Activated CD4-positive, alpha-beta T cell treated with anti-CD3 and anti-CD28 coated beads, Interleukin-2, amount 10 ng/mL, durations not matched to agents 24 days and 14 days (primary cell): ENCODE measurements at regions not wholly inside any gene's neighbourhood (a gene's known extent, or its start where the extent isn't known, plus 50 kb on each side); places are given as distances from the start of the nearest gene placed in this dataset.

ENCODE experiments used
- DNase-seq: peaks from one replicate; pipeline ENCODE4 v3.0.0; 2022
- H3K27ac Mint-ChIP-seq: one replicate; pipeline ENCODE4 v1.8.0; 2022; ENCODE audit warnings: mild to moderate bottlenecking, mixed read lengths
- H3K27me3 Mint-ChIP-seq: one replicate; pipeline ENCODE4 v1.8.0; 2022; ENCODE audit warnings: mixed read lengths
- H3K36me3 Mint-ChIP-seq: one replicate; pipeline ENCODE4 v1.8.0; 2022; ENCODE audit warnings: low read depth, mild to moderate bottlenecking, mixed read lengths
- H3K4me1 Mint-ChIP-seq: one replicate; pipeline ENCODE4 v1.8.0; 2021; ENCODE audit warnings: mixed read lengths
- H3K4me3 Mint-ChIP-seq: one replicate; pipeline ENCODE4 v1.8.0; 2022; ENCODE audit warnings: mild to moderate bottlenecking, moderate library complexity, mixed read lengths
- H3K9me3 Mint-ChIP-seq: one replicate; pipeline ENCODE4 v1.8.0; 2021; ENCODE audit warnings: mixed read lengths
- intact Hi-C: fragments of 100-400 bp; cut with micrococcal nuclease; formaldehyde crosslinking; loops from one replicate; pipeline ENCODE4 v1.15.1; 2023

DNA sequence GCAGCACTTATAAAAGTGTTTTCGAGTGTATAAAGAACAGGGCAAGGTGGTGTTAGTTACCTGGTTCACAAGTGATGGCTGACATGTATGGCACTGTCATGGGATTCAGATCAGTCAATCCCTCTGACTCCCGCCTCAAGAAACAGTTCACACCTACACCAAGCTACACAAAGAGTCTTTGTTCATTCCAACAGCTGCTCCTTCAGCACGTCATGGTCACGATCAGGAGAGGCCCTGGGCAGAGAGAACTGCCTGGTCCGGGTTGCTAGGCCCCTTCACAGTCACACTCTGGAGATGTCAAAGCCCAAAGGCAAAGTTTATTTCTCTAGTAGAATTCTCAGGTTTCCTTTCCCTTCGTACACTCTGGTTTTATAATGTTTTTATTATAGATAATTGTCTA is 426.7 kb downstream of the ZSWIM6 start:
- H3K27ac Mint-ChIP-seq, result no peak overlapping the region
- H3K27me3 Mint-ChIP-seq, result no peaks in the 10 kb centered on the region
- no peaks in the 10 kb centered on the region for H3K9me3 Mint-ChIP-seq
- DNase-seq, result no peak
- intact Hi-C loops, result no loop called here
- no peak overlapping the region for H3K4me3 Mint-ChIP-seq
- no peaks in the 10 kb centered on the region for H3K36me3 Mint-ChIP-seq
- no peaks in the 10 kb centered on the region for H3K4me1 Mint-ChIP-seq

DNA sequence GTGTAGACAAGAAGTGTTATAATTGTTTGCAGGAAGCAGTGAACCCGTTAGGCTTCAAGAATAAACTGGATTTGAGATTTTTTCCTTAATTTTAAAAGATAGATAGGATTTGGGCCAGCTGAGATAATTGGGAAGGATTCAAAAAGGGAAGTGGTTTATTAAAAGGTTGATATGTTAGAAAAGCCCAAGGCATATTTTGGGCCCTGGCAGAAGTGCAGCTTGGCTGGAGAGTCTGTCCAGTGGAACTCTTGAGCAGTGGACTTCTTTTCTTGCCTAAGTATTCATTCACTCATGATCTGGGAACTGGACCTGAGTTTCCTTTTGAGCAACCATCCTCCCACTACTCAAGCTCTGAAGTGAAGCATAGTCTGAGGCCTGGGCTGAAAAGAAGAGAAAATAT is 433.4 kb downstream of the ZSWIM6 start:
- H3K27me3 Mint-ChIP-seq, result no peaks in the 10 kb centered on the region

DNA sequence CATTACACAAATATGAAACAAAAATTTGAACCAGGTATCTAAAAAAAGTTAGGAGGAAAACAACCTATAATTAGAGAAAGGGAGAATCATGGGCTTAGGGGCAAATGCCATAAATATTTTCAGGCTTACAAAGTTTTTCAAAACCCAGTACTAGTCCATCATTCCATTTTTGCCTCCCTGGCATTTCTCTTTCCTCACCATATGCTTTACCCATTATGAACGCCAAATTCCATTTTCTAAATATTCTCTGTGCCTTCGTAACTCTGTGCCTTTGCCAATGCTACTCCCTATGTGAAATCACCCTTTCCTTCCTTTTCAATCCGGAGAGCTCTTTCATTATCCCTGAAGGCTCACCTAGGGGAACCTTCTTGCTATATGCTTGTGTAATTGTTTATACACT is 434.1 kb downstream of the ZSWIM6 start:
- DNase-seq, result no peak
- Mint-ChIP-seq H3K9me3 (no peaks in the 10 kb centered on the region), H3K27me3 (no peaks in the 10 kb centered on the region), H3K4me3 (no peak overlapping the region), H3K4me1 (no peaks in the 10 kb centered on the region), H3K27ac (no peak overlapping the region), H3K36me3 (no peaks in the 10 kb centered on the region)
- intact Hi-C loops, result no loop called here

More for the DNA sequence above, 433.4 kb downstream of the ZSWIM6 start:
- no peak for DNase-seq
- no peaks in the 10 kb centered on the region for H3K36me3 Mint-ChIP-seq
- no peak overlapping the region for H3K27ac Mint-ChIP-seq
- intact Hi-C loops, result no loop called here
- H3K4me1 Mint-ChIP-seq, result no peaks in the 10 kb centered on the region
- no peaks in the 10 kb centered on the region for H3K9me3 Mint-ChIP-seq
- H3K4me3 Mint-ChIP-seq, result no peak overlapping the region

DNA sequence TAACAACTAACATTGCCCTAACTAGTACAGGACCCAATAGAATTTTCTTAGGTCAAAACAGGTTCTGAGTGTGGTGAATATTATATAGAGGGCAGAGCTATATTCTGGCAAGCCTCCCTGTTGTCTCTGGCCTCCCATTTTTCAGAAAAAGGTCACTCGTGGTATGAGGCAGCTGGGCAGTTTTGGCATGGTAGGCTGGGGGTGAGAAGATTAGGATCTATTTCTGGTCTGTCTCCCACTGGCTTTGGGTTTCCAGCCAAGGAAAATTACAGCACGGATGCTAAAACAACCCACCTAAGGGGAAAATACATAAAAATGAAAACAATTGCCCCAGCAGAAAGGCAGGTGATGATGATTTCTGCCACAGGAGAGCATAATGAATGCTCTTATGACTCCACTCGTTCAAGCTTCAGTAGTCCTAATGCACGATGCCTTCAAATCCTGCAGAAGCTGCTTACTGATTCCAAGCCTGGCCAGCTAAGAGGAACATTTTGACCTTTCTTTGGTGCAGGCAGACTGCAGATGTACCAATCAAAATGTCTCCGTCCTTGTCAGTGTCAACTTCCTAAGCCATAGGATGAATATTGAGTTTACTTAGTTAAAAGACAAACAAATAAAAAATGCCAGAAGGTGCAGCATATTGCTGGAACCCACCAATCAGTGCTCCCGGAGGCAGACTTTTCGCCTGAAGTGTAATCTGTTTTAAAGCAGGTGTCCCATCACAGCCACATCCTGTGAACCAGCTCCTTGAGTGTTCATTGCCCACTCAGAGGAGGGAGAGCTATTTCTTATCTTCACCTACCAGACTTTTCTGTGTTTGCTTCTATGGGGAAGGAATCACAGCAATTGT is 435.4 kb downstream of the ZSWIM6 start:
- H3K27me3 Mint-ChIP-seq, result no peaks in the 10 kb centered on the region
- H3K36me3 Mint-ChIP-seq, result no peaks in the 10 kb centered on the region
- H3K9me3 Mint-ChIP-seq, result no peaks in the 10 kb centered on the region
- no peak overlapping the region for H3K4me3 Mint-ChIP-seq
- intact Hi-C loops, result no loop called here
- no peak overlapping the region for H3K27ac Mint-ChIP-seq
- DNase-seq, result no peak
- H3K4me1 Mint-ChIP-seq, result no peaks in the 10 kb centered on the region

DNA sequence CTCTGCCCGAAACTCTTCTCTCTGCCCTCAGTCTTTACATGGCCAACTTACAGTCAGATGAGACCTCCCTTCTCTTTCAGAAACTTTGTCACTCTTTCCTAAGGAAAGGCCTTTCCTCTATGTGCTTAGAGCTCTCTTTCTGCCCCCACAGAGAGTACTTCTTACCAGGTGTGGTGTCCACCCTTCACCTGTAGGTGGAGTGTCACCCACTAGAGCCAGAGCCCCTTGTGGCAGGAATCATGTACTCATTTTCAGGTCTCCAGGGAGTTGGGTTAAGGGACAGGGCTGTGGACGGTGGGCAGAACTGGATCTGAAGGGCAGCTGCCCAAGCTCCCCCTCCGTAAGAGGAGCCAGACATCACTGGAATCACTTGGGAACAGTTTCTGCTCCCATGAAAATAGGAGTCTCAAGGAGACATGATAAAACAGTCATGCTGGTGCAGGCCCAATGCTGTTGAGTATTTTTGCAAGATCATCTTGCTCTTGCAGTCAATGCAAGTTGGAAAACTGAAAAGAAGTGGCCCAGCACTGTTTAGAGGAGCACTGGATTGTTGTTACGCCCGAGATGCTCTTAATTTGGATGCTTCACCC is 436.7 kb downstream of the ZSWIM6 start:
- no peaks in the 10 kb centered on the region for H3K4me1 Mint-ChIP-seq
- no peaks in the 10 kb centered on the region for H3K9me3 Mint-ChIP-seq
- H3K4me3 Mint-ChIP-seq, result no peak overlapping the region
- H3K27me3 Mint-ChIP-seq, result no peaks in the 10 kb centered on the region
- intact Hi-C loops, result no loop called here
- DNase-seq, result no peak
- H3K36me3 Mint-ChIP-seq, result no peaks in the 10 kb centered on the region
- H3K27ac Mint-ChIP-seq, result no peak overlapping the region

DNA sequence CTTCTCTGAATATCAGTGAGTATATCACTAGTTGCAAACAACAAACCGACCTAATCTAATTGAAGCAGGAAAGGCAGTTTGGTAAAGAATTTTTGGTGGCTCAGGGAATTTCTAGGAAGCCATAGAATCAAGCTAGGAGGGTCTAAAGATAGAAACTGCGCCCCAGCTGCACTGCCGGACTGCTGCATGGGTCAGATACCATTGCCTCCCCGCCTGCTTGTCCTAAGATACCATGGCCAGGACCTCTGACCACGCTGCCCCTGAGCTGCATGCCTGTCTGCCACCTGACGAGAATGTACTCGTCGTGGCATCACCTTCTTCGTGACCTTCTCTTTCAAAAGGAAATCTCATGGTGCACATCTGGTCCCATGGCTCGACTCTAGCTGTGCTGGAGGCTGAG is 439.0 kb downstream of the ZSWIM6 start:
- no peak overlapping the region for H3K27ac Mint-ChIP-seq
- H3K36me3 Mint-ChIP-seq, result no peaks in the 10 kb centered on the region
- H3K4me3 Mint-ChIP-seq, result no peak overlapping the region
- intact Hi-C loops, result no loop called here
- DNase-seq, result no peak
- no peaks in the 10 kb centered on the region for H3K27me3 Mint-ChIP-seq
- no peaks in the 10 kb centered on the region for H3K4me1 Mint-ChIP-seq
- H3K9me3 Mint-ChIP-seq, result no peaks in the 10 kb centered on the region

DNA sequence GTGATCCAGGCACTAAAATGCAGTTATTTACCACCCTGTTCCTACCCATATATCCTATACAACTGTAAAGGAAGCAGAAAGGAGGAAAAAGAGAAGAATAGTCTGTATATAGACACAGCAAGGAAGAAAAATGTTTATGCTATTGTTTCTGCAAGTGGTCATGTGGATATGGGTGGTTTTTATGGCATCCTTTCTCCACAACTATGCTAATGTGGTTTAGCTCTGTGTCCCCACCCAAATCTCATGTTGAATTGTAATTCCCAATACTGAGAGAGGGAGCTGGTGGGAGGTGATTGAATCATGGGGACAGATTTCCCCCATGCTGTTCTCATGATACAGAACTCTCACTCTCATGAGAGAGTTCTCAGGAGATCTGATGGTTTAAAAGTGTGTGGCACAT is 439.8 kb downstream of the ZSWIM6 start:
- Mint-ChIP-seq H3K4me1 (no peaks in the 10 kb centered on the region), H3K9me3 (no peaks in the 10 kb centered on the region), H3K36me3 (no peaks in the 10 kb centered on the region), H3K27me3 (no peaks in the 10 kb centered on the region), H3K27ac (no peak overlapping the region), H3K4me3 (no peak overlapping the region)
- DNase-seq, result no peak
- intact Hi-C loops, result no loop called here

DNA sequence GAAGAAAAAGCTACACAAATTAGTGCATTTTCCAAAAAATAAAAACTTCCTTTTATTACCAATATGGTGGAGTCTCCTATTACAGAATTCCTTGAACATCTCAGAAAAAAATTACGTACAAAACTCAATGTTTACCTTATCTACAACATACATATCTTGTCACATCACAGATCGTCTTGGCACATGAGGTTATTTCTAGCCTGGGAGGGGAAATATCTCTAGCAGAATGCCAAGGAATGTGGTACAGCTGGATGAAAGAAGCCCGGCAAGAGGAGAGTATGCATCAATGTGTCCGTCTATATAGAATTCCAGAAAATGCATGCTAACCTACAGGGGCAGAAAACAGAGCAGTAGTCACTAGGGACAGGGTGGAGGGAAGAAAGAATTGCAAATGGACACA is 443.8 kb downstream of the ZSWIM6 start:
- H3K27me3 Mint-ChIP-seq, result no peaks in the 10 kb centered on the region
- no peaks in the 10 kb centered on the region for H3K9me3 Mint-ChIP-seq
- H3K4me1 Mint-ChIP-seq, result no peaks in the 10 kb centered on the region
- intact Hi-C loops, result no loop called here
- no peak for DNase-seq
- H3K36me3 Mint-ChIP-seq, result no peaks in the 10 kb centered on the region
- no peak overlapping the region for H3K27ac Mint-ChIP-seq
- H3K4me3 Mint-ChIP-seq, result no peak overlapping the region

DNA sequence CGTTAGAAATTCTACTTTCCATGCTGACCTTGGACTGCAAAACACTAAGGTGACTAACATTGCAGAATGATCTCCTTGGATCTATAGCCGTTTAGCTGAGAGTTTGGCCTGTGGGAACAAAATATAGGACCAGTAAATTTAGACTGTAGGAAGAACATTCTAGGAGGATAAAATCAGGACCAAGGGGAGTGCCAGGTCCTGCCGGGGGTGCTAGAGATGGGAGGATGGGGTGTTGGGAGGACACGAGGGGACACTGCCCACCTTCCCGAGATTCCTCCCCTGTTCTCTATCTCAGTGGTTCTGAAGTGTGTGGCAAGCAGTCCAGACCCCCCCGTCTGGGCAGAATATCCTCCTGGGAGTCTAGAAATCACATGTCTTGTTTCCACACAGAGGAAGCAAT is 445.2 kb downstream of the ZSWIM6 start:
- no peaks in the 10 kb centered on the region for H3K4me1 Mint-ChIP-seq
- H3K27ac Mint-ChIP-seq, result no peak overlapping the region
- no peak for DNase-seq
- no peak overlapping the region for H3K4me3 Mint-ChIP-seq
- no peaks in the 10 kb centered on the region for H3K27me3 Mint-ChIP-seq
- no peaks in the 10 kb centered on the region for H3K9me3 Mint-ChIP-seq
- no peaks in the 10 kb centered on the region for H3K36me3 Mint-ChIP-seq
- intact Hi-C loops, result no loop called here

DNA sequence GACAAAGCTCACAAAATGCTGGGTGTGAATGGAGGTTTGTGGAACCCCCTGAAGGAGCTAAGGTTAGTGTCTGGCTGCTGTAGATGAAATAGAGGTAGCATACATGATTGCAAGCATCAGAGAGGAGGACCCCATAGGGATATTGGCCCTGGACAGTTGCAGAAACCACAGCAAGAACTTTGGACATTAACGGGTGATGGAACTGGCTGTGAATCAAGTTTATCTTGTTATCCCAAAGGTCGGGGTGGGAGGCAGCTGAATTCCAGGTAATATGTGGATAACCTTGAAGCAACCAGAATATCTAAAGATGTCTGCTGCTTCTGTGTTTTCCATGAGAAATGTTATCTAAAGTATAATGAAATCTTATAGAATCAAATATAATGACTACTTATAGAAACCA is 447.7 kb downstream of the ZSWIM6 start:
- intact Hi-C loops, result no loop called here
- H3K4me3 Mint-ChIP-seq, result no peak overlapping the region
- H3K36me3 Mint-ChIP-seq, result no peaks in the 10 kb centered on the region
- DNase-seq, result no peak
- H3K27ac Mint-ChIP-seq, result no peak overlapping the region
- H3K4me1 Mint-ChIP-seq, result no peaks in the 10 kb centered on the region
- no peaks in the 10 kb centered on the region for H3K9me3 Mint-ChIP-seq
- no peaks in the 10 kb centered on the region for H3K27me3 Mint-ChIP-seq

DNA sequence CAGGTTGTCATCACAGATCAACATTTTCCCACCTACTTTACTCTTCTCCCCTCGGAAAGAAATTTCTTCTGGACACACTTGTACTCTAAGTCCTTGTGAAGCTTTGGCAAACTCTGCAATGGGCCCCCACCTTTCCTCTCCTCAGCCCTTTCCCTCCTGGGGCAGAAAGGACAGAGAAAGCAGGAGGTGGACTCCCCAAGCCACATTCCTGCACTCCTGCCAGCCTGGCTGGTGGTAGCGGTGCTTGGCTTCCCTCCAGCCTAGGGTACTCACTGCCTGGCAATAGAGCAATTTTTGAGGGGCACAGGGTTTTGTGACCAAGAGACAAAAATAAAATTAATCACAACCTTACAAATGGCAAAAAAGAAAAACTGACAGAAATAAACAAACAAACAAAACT is 451.4 kb downstream of the ZSWIM6 start:
- H3K4me3 Mint-ChIP-seq, result no peak overlapping the region
- H3K4me1 Mint-ChIP-seq, result no peaks in the 10 kb centered on the region
- no peaks in the 10 kb centered on the region for H3K36me3 Mint-ChIP-seq
- intact Hi-C loops, result no loop called here
- no peaks in the 10 kb centered on the region for H3K9me3 Mint-ChIP-seq
- peaks cover 1% of the 10 kb centered on the region for H3K27me3 Mint-ChIP-seq
- DNase-seq, result no peak
- no peak overlapping the region for H3K27ac Mint-ChIP-seq

DNA sequence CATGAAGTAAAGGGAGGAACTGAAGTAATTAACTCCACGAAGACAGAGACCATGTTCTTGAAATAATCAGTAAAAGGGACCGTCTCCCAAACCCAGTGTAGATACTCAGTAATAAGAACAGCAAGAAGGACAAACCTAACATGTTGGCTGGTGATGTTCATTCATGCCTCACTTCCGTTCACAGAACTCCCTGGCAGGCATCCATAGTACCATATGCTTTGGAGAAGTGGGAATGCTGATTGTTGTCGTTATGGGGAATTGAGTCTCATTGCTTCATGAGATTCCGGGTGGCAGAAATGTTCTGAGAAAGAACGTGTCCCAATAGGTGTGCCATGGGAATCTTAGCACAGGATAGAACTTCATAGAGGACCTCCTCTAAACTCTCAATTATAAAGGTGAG is 452.3 kb downstream of the ZSWIM6 start:
- Mint-ChIP-seq H3K9me3 (no peaks in the 10 kb centered on the region), H3K4me3 (no peak overlapping the region)
- intact Hi-C loops, result no loop called here

DNA sequence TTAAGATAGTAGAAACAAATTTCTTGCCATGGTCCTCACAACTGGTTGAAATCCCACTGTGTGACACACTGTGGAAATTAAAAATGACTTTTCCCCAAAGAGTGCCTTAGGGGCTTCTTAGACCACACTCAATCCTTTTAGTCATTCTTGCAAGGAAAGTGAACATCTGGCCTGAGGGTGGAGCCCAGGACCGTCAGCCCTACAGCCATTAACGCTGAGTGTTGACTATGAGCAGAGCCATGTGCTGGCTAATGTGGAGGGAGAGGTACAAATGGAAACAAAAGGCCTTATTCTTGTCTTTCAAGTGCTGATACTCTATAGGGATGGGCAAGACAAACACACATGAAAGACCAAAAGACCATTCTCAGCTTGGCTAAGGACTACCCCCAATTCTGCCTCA is 456.5 kb downstream of the ZSWIM6 start:
- Mint-ChIP-seq H3K4me3 (no peak overlapping the region), H3K9me3 (no peaks in the 10 kb centered on the region), H3K27ac (no peak overlapping the region), H3K4me1 (no peaks in the 10 kb centered on the region), H3K36me3 (no peaks in the 10 kb centered on the region), H3K27me3 (peaks cover 1% of the 10 kb centered on the region)
- intact Hi-C loops, result no loop called here
- no peak for DNase-seq

More for the DNA sequence above, 452.3 kb downstream of the ZSWIM6 start:
- Mint-ChIP-seq H3K27ac (no peak overlapping the region), H3K27me3 (peaks cover 1% of the 10 kb centered on the region), H3K4me1 (no peaks in the 10 kb centered on the region), H3K36me3 (no peaks in the 10 kb centered on the region)
- no peak for DNase-seq

DNA sequence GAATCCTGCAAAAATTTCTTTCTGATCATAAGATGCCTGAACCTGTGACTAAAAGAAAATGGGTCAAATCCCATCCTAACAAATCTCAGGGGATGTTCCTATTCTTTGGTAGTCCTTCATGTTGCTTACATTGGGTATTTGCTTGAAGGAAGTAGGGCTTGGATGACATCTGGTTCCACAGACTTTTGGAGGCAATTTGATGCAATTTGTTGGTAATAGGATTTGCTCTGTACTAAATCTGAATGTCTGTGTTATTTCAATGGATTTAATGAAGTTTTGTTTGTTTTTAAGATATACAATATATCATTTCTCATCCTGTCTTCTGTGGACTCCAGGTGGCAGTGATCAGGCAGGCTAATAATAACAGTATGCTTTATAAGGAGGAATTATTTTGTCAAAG is 457.9 kb downstream of the ZSWIM6 start:
- DNase-seq, result no peak
- Mint-ChIP-seq H3K27me3 (peaks cover 1% of the 10 kb centered on the region), H3K4me1 (no peaks in the 10 kb centered on the region), H3K9me3 (no peaks in the 10 kb centered on the region), H3K27ac (no peak overlapping the region), H3K36me3 (no peaks in the 10 kb centered on the region), H3K4me3 (no peak overlapping the region)
- intact Hi-C loops, result no loop called here

DNA sequence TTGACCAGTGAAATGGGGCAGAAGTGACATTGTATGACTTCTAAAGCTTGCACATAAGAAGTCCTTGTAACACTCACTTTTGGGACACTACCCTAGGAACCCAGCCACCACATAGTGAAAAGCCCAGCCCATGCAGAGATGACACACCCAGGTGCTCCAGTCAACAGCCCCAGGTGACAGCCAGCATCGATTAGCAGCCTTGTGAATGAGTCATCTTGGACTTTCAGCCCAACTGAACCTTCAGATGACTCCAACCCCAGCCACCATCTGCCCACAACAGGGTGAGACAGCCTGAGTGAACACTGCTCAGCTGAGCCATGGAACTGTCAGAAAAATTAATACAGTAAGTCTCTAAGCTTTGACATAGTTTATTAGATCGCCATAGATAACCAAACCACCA is 458.6 kb downstream of the ZSWIM6 start:
- H3K36me3 Mint-ChIP-seq, result no peaks in the 10 kb centered on the region
- intact Hi-C loops, result no loop called here
- H3K4me1 Mint-ChIP-seq, result no peaks in the 10 kb centered on the region
- H3K9me3 Mint-ChIP-seq, result no peaks in the 10 kb centered on the region
- no peak for DNase-seq
- H3K4me3 Mint-ChIP-seq, result no peak overlapping the region
- peaks cover 1% of the 10 kb centered on the region for H3K27me3 Mint-ChIP-seq
- no peak overlapping the region for H3K27ac Mint-ChIP-seq
